Activated T-cell treated with anti-CD3 and anti-CD28 coated beads, Interleukin-2, amount 50 U/mL, for 4 hours (primary cell): ENCODE measurements at regions not wholly inside any gene's neighbourhood (a gene's known extent, or its start where the extent isn't known, plus 50 kb on each side); places are given as distances from the start of the nearest gene placed in this dataset.
"Not testable (repeated sequence)": the region's sequence is repeated elsewhere in the genome, so short reads cannot be mapped to it uniquely, and the experiment has no call there.

Source experiments
- ATAC-seq, 2 donors: fragments of 200-7000 bp; cut with Tn5 transposase; one replicate each; pipeline ENCODE4 v1.10.0; 2021
- DNase-seq: peaks from one replicate; pipeline ENCODE4 v3.0.0-alpha.2; 2020
- H3K27me3 Mint-ChIP-seq: one replicate; pipeline ENCODE4 v1.8.0; 2021; ENCODE audit warnings: low read depth, mixed read lengths
- H3K36me3 Mint-ChIP-seq: one replicate; pipeline ENCODE4 v1.8.0; 2022; ENCODE audit warnings: mixed read lengths; ENCODE audit not compliant: insufficient read depth
- H3K4me1 Mint-ChIP-seq: one replicate; pipeline ENCODE4 v1.8.0; 2021; ENCODE audit warnings: low read depth, mixed read lengths
- H3K4me3 Mint-ChIP-seq: one replicate; pipeline ENCODE4 v1.8.0; 2021; ENCODE audit warnings: mild to moderate bottlenecking, moderate library complexity, mixed read lengths
- H3K9me3 Mint-ChIP-seq: one replicate; pipeline ENCODE4 v1.8.0; 2021; ENCODE audit warnings: mixed read lengths

- DNase-seq (no peak), ATAC-seq (no peak)
- Mint-ChIP-seq H3K4me3 (no peak overlapping the region), H3K36me3 (no peaks in the 10 kb centered on the region), H3K27me3 (no peaks in the 10 kb centered on the region), H3K9me3 (peaks cover 10% of the 10 kb centered on the region), H3K4me1 (no peaks in the 10 kb centered on the region)
Observed at GRCh38 chr1:232316864-232317263, 313.1 kb downstream of the SIPA1L2 start.

GRCh38 chr1:232313876-232314275 lies 316.1 kb downstream of the SIPA1L2 start:
- not testable (repeated sequence) for H3K4me3 Mint-ChIP-seq, H3K4me1 Mint-ChIP-seq, H3K36me3 Mint-ChIP-seq, DNase-seq, ATAC-seq, H3K27me3 Mint-ChIP-seq
- H3K9me3 Mint-ChIP-seq: peaks cover 10% of the 10 kb centered on the region

- Mint-ChIP-seq H3K9me3 (peaks cover 10% of the 10 kb centered on the region), H3K4me1 (no peaks in the 10 kb centered on the region), H3K4me3 (no peak overlapping the region), H3K36me3 (no peaks in the 10 kb centered on the region), H3K27me3 (peaks cover 5% of the 10 kb centered on the region)
- ATAC-seq (no peak), DNase-seq (no peak)
Observed at GRCh38 chr1:232310541-232310940, 319.4 kb downstream of the SIPA1L2 start.

GRCh38 chr1:232308616-232309015 lies 321.3 kb downstream of the SIPA1L2 start:
- Mint-ChIP-seq H3K36me3 (no peaks in the 10 kb centered on the region), H3K27me3 (peaks cover 12% of the 10 kb centered on the region), H3K9me3 (peaks cover 10% of the 10 kb centered on the region), H3K4me1 (no peaks in the 10 kb centered on the region), H3K4me3 (no peak overlapping the region)
- ATAC-seq (no peak), DNase-seq (no peak)

- DNase-seq: no peak
- Mint-ChIP-seq H3K4me1 (no peaks in the 10 kb centered on the region), H3K4me3 (no peak overlapping the region), H3K27me3 (peaks cover 12% of the 10 kb centered on the region), H3K36me3 (no peaks in the 10 kb centered on the region), H3K9me3 (no peaks in the 10 kb centered on the region)
- ATAC-seq: no peak
Observed at GRCh38 chr1:232307296-232308017, 322.5 kb downstream of the SIPA1L2 start.

GRCh38 chr1:232306269-232306961 lies 323.5 kb downstream of the SIPA1L2 start:
- DNase-seq (no peak), ATAC-seq (no peak)
- no peaks in the 10 kb centered on the region for H3K36me3 Mint-ChIP-seq
- no peak overlapping the region for H3K4me3 Mint-ChIP-seq
- no peaks in the 10 kb centered on the region for H3K4me1 Mint-ChIP-seq
- no peaks in the 10 kb centered on the region for H3K9me3 Mint-ChIP-seq
- H3K27me3 Mint-ChIP-seq: peaks cover 14% of the 10 kb centered on the region

- no peak for DNase-seq
- no peak for ATAC-seq
- Mint-ChIP-seq H3K4me1 (no peaks in the 10 kb centered on the region), H3K27me3 (peaks cover 14% of the 10 kb centered on the region), H3K36me3 (no peaks in the 10 kb centered on the region), H3K9me3 (no peaks in the 10 kb centered on the region), H3K4me3 (no peak overlapping the region)
Observed at GRCh38 chr1:232305050-232305449, 324.9 kb downstream of the SIPA1L2 start.

GRCh38 chr1:232303222-232303620 lies 326.7 kb downstream of the SIPA1L2 start:
- DNase-seq (no peak), ATAC-seq (no peak)
- no peak overlapping the region for H3K4me3 Mint-ChIP-seq
- no peaks in the 10 kb centered on the region for H3K9me3 Mint-ChIP-seq
- H3K27me3 Mint-ChIP-seq: peaks cover 13% of the 10 kb centered on the region
- H3K4me1 Mint-ChIP-seq: no peaks in the 10 kb centered on the region
- no peaks in the 10 kb centered on the region for H3K36me3 Mint-ChIP-seq

GRCh38 chr1:232302376-232303221 lies 327.3 kb downstream of the SIPA1L2 start:
- ATAC-seq: no peak
- no peaks in the 10 kb centered on the region for H3K36me3 Mint-ChIP-seq
- H3K9me3 Mint-ChIP-seq: no peaks in the 10 kb centered on the region

GRCh38 chr1:232301246-232301645 lies 328.7 kb downstream of the SIPA1L2 start:
- ATAC-seq (no peak), DNase-seq (no peak)
- H3K36me3 Mint-ChIP-seq: no peaks in the 10 kb centered on the region
- no peaks in the 10 kb centered on the region for H3K9me3 Mint-ChIP-seq
- H3K4me1 Mint-ChIP-seq: no peaks in the 10 kb centered on the region
- no peak overlapping the region for H3K4me3 Mint-ChIP-seq
- peaks cover 18% of the 10 kb centered on the region for H3K27me3 Mint-ChIP-seq

More at GRCh38 chr1:232302376-232303221, 327.3 kb downstream of the SIPA1L2 start:
- DNase-seq: no peak
- no peaks in the 10 kb centered on the region for H3K4me1 Mint-ChIP-seq
- peaks cover 13% of the 10 kb centered on the region for H3K27me3 Mint-ChIP-seq
- H3K4me3 Mint-ChIP-seq: no peak overlapping the region

GRCh38 chr1:232300466-232300865 lies 329.5 kb downstream of the SIPA1L2 start:
- Mint-ChIP-seq H3K4me1 (no peaks in the 10 kb centered on the region), H3K36me3 (no peaks in the 10 kb centered on the region), H3K4me3 (no peak overlapping the region), H3K9me3 (no peaks in the 10 kb centered on the region), H3K27me3 (peaks cover 19% of the 10 kb centered on the region)
- DNase-seq (no peak), ATAC-seq (no peak)

- DNase-seq: no peak
Observed at GRCh38 chr1:232296461-232296860, 333.5 kb downstream of the SIPA1L2 start.

GRCh38 chr1:232293361-232293760 lies 336.6 kb downstream of the SIPA1L2 start:
- no peak overlapping the region for H3K4me3 Mint-ChIP-seq
- no peaks in the 10 kb centered on the region for H3K36me3 Mint-ChIP-seq
- ATAC-seq (no peak), DNase-seq (no peak)
- no peaks in the 10 kb centered on the region for H3K9me3 Mint-ChIP-seq
- peaks cover 6% of the 10 kb centered on the region for H3K27me3 Mint-ChIP-seq
- peaks cover 2% of the 10 kb centered on the region for H3K4me1 Mint-ChIP-seq

More at GRCh38 chr1:232296461-232296860, 333.5 kb downstream of the SIPA1L2 start:
- peaks cover 11% of the 10 kb centered on the region for H3K27me3 Mint-ChIP-seq
- H3K9me3 Mint-ChIP-seq: no peaks in the 10 kb centered on the region
- no peaks in the 10 kb centered on the region for H3K36me3 Mint-ChIP-seq
- no peak for ATAC-seq
- no peak overlapping the region for H3K4me3 Mint-ChIP-seq
- peaks cover 2% of the 10 kb centered on the region for H3K4me1 Mint-ChIP-seq

GRCh38 chr1:232292818-232293217 lies 337.1 kb downstream of the SIPA1L2 start:
- peaks cover 6% of the 10 kb centered on the region for H3K27me3 Mint-ChIP-seq
- DNase-seq: no peak
- no peaks in the 10 kb centered on the region for H3K36me3 Mint-ChIP-seq
- no peak overlapping the region for H3K4me3 Mint-ChIP-seq
- no peaks in the 10 kb centered on the region for H3K9me3 Mint-ChIP-seq
- no peak for ATAC-seq
- H3K4me1 Mint-ChIP-seq: peaks cover 2% of the 10 kb centered on the region
